ENCODE measurements at regions not wholly inside any gene's neighbourhood (a gene's known extent, or its start where the extent isn't known, plus 50 kb on each side); places are given as distances from the start of the nearest gene placed in this dataset.

DNA sequence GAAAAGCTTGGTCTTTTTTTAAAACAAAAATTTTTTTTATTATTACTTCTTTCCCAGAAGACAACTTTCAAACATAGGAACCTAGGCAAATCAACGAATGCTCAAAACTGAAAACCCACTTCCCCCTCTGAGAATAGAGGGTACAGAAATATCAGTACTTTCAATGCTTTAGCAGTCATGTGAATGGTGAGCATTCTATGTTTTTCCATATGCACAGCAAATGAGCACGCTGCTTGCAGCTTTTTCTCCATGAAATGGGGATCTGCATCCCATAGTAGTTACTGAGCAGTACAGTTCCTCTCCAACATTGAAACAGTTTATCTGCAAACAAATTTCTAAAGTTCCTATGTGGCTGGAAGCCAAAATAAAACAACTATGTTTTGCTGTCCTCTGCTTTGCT lies 108.4 kb upstream of the BMP2K start:
- no peak for DNase-seq
- H3K9ac ChIP-seq (ENCODE audit: low read length): no peak overlapping the region
- H3K14ac ChIP-seq (ENCODE audit: low read length): no peak overlapping the region
- no peak overlapping the region for H3K18ac ChIP-seq (ENCODE audit: low read length)
- no peaks in the 10 kb centered on the region for H3K4me1 ChIP-seq (ENCODE audit: control insufficient read depth in 1 of 2, insufficient read depth in 2 of 2, low read length in 2 of 2)
- H3K79me1 ChIP-seq (ENCODE audit: low read length): no peaks in the 10 kb centered on the region
- H3K4ac ChIP-seq (ENCODE audit: low read depth, low read length): no peak overlapping the region
- H2BK5ac ChIP-seq (ENCODE audit: low read depth, low read length, poor library complexity): no peak overlapping the region
- H2AFZ ChIP-seq (ENCODE audit: insufficient read depth, low read length, poor library complexity): no peak overlapping the region
- H3K36me3 ChIP-seq (ENCODE audit: control insufficient read depth in 1 of 2, insufficient read depth in 2 of 2, low read length in 2 of 2): no peaks in the 10 kb centered on the region
- H3K4me2 ChIP-seq (ENCODE audit: low read length): no peak overlapping the region
- no peak overlapping the region for H3K23ac ChIP-seq (ENCODE audit: low read length)
- H4K8ac ChIP-seq (ENCODE audit: low read depth, low read length): no peak overlapping the region
- H3K27ac ChIP-seq (ENCODE audit: low read depth, low read length): no peak overlapping the region
- H2BK120ac ChIP-seq (ENCODE audit: insufficient read depth, low read length, poor library complexity): no peak overlapping the region
- WGBS (ENCODE audit: extremely low coverage, insufficient coverage, insufficient read length): no CpG with 5 or more reads among the region's 2 CpGs
- H3K27me3 ChIP-seq (ENCODE audit: insufficient read depth, low read length): no peaks in the 10 kb centered on the region
- H2AK5ac ChIP-seq (ENCODE audit: low read length): no peak overlapping the region
- no peak overlapping the region for H4K12ac ChIP-seq (ENCODE audit: low read depth, low read length)
- H3K79me2 ChIP-seq (ENCODE audit: control insufficient read depth, insufficient read depth, low read length, poor library complexity): no peaks in the 10 kb centered on the region
- no peak overlapping the region for H4K91ac ChIP-seq (ENCODE audit: low read depth, low read length)
- no peaks in the 10 kb centered on the region for H3K9me3 ChIP-seq (ENCODE audit: insufficient read depth, low read depth, low read length)
- no peak overlapping the region for H3K4me3 ChIP-seq (ENCODE audit: low read depth, low read length)
- H2BK12ac ChIP-seq (ENCODE audit: low read length): no peak overlapping the region

DNA sequence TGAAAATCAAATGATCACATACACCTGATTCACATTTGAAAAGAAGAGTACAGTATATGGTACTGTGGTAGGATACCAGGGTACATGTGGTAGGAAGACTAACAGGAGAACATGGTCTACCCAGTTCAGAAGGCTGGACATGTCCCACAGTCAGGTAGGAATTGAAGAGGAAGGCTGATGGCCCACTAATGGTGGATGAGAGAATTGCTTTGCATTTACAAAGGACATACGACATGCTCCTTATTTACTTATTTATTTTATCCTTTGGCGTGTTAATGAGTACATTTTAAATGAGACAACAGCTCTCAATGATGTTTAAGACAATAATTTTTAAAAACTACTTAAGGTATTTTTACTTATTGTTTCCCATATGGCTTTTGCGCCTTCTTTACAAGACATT lies 106.7 kb upstream of the BMP2K start:
- H3K4me1 ChIP-seq (ENCODE audit: control insufficient read depth in 1 of 2, insufficient read depth in 2 of 2, low read length in 2 of 2): no peaks in the 10 kb centered on the region
- no peak overlapping the region for H3K4me3 ChIP-seq (ENCODE audit: low read depth, low read length)
- no peak overlapping the region for H3K23ac ChIP-seq (ENCODE audit: low read length)
- no peaks in the 10 kb centered on the region for H3K9me3 ChIP-seq (ENCODE audit: insufficient read depth, low read depth, low read length)
- no CpG with 5 or more reads among the region's 3 CpGs for WGBS (ENCODE audit: extremely low coverage, insufficient coverage, insufficient read length)
- H3K79me2 ChIP-seq (ENCODE audit: control insufficient read depth, insufficient read depth, low read length, poor library complexity): no peaks in the 10 kb centered on the region
- no peak overlapping the region for H4K12ac ChIP-seq (ENCODE audit: low read depth, low read length)
- H4K8ac ChIP-seq (ENCODE audit: low read depth, low read length): no peak overlapping the region
- H3K9ac ChIP-seq (ENCODE audit: low read length): no peak overlapping the region
- H3K27me3 ChIP-seq (ENCODE audit: insufficient read depth, low read length): no peaks in the 10 kb centered on the region
- H2BK5ac ChIP-seq (ENCODE audit: low read depth, low read length, poor library complexity): no peak overlapping the region
- H3K79me1 ChIP-seq (ENCODE audit: low read length): no peaks in the 10 kb centered on the region
- H2BK12ac ChIP-seq (ENCODE audit: low read length): no peak overlapping the region
- no peak overlapping the region for H2AK5ac ChIP-seq (ENCODE audit: low read length)
- H3K18ac ChIP-seq (ENCODE audit: low read length): no peak overlapping the region
- H3K4me2 ChIP-seq (ENCODE audit: low read length): no peak overlapping the region
- no peak overlapping the region for H2AFZ ChIP-seq (ENCODE audit: insufficient read depth, low read length, poor library complexity)
- peak in 1 of 2 donors; percentile 44 for DNase-seq
- no peak overlapping the region for H3K14ac ChIP-seq (ENCODE audit: low read length)
- no peak overlapping the region for H3K4ac ChIP-seq (ENCODE audit: low read depth, low read length)
- H4K91ac ChIP-seq (ENCODE audit: low read depth, low read length): no peak overlapping the region
- no peak overlapping the region for H2BK120ac ChIP-seq (ENCODE audit: insufficient read depth, low read length, poor library complexity)
- H3K36me3 ChIP-seq (ENCODE audit: control insufficient read depth in 1 of 2, insufficient read depth in 2 of 2, low read length in 2 of 2): no peaks in the 10 kb centered on the region
- no peak overlapping the region for H3K27ac ChIP-seq (ENCODE audit: low read depth, low read length)

DNA sequence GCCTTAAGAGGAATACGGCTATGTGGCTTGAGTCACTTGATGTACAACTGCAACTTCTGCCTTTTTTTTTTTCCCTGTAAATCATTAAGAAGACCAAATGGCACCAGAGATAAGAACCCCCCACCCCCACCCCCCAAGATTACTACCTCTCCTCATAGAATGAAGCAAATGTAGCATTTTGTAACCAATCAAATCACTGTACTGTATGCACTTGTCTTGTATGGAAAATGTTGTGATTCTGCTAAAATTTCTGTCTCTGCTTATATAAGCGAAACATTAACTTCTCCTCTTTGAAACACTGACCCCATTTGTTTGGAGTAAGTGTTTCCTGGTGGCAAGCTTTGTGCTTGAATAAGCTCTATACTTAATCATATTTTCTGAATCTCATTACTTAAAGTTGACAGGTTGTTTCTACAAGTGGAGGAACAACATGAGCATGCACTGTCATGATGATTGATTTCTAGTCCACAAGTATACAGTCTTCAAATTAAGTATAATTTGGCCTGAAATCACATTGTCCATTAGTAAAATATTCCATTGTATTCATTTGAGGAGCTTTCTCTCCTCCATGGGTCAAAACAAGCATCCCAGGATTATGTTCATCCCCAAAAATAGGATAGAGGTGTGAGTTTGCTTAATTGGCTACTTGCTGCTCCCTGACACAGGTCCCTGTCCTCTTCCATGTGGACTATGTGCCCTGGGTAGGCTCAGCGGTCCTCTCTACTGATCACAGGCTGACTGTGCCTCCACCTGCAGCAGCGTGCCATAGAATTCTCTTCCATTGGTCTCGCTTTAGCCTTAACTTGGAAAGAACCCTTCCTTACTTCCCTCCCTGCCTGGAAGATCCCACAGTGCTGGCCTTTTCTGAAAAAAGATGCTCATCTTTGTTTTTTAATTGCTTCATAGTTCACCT lies 104.0 kb upstream of the BMP2K start:
- Histone ChIP-seq H3K9me3 (ENCODE audit: insufficient read depth, low read depth, low read length) (no peaks in the 10 kb centered on the region), H4K8ac (ENCODE audit: low read depth, low read length) (no peak overlapping the region), H2AFZ (ENCODE audit: insufficient read depth, low read length, poor library complexity) (no peak overlapping the region), H3K79me1 (ENCODE audit: low read length) (no peaks in the 10 kb centered on the region), H3K4me3 (ENCODE audit: low read depth, low read length) (no peak overlapping the region), H3K79me2 (ENCODE audit: control insufficient read depth, insufficient read depth, low read length, poor library complexity) (no peaks in the 10 kb centered on the region), H3K9ac (ENCODE audit: low read length) (no peak overlapping the region), H3K4me1 (ENCODE audit: control insufficient read depth in 1 of 2, insufficient read depth in 2 of 2, low read length in 2 of 2) (no peaks in the 10 kb centered on the region), H2BK5ac (ENCODE audit: low read depth, low read length, poor library complexity) (no peak overlapping the region), H2BK120ac (ENCODE audit: insufficient read depth, low read length, poor library complexity) (no peak overlapping the region), H3K27ac (ENCODE audit: low read depth, low read length) (no peak overlapping the region), H3K4me2 (ENCODE audit: low read length) (no peak overlapping the region), H4K12ac (ENCODE audit: low read depth, low read length) (no peak overlapping the region), H3K18ac (ENCODE audit: low read length) (no peak overlapping the region), H4K91ac (ENCODE audit: low read depth, low read length) (no peak overlapping the region), H2BK12ac (ENCODE audit: low read length) (no peak overlapping the region), H2AK5ac (ENCODE audit: low read length) (no peak overlapping the region), H3K36me3 (ENCODE audit: control insufficient read depth in 1 of 2, insufficient read depth in 2 of 2, low read length in 2 of 2) (no peaks in the 10 kb centered on the region), H3K23ac (ENCODE audit: low read length) (no peak overlapping the region), H3K14ac (ENCODE audit: low read length) (no peak overlapping the region), H3K4ac (ENCODE audit: low read depth, low read length) (no peak overlapping the region), H3K27me3 (ENCODE audit: insufficient read depth, low read length) (no peaks in the 10 kb centered on the region)
- WGBS (ENCODE audit: extremely low coverage, insufficient coverage, insufficient read length): no CpG with 5 or more reads among the region's 5 CpGs
- DNase-seq: no peak

DNA sequence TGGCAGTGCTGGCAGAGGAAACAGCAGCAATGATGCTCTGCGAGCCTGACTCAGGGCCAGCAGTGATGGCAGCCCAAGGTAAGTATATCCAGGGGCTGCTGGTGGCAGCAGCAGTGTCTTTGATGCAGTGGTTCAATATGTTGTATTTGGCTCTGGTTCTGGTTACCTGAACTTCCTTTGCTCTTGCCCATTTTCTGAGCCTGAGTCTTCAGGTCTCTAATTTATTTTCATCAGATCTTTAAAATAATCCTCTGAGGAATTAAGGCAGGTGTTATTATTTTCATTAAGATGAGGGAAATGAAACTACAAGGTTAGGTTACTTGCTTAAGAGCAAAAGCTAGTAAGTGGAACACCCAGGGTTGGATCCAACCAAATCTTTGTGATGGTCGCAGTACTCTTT lies 102.8 kb upstream of the BMP2K start:
- Histone ChIP-seq H3K9me3 (ENCODE audit: insufficient read depth, low read depth, low read length) (no peaks in the 10 kb centered on the region), H3K4me2 (ENCODE audit: low read length) (no peak overlapping the region), H3K27ac (ENCODE audit: low read depth, low read length) (no peak overlapping the region), H3K27me3 (ENCODE audit: insufficient read depth, low read length) (no peaks in the 10 kb centered on the region), H3K79me2 (ENCODE audit: control insufficient read depth, insufficient read depth, low read length, poor library complexity) (no peaks in the 10 kb centered on the region), H3K23ac (ENCODE audit: low read length) (no peak overlapping the region), H3K79me1 (ENCODE audit: low read length) (no peaks in the 10 kb centered on the region), H4K12ac (ENCODE audit: low read depth, low read length) (no peak overlapping the region), H3K4ac (ENCODE audit: low read depth, low read length) (no peak overlapping the region), H3K4me1 (ENCODE audit: control insufficient read depth in 1 of 2, insufficient read depth in 2 of 2, low read length in 2 of 2) (no peaks in the 10 kb centered on the region), H4K91ac (ENCODE audit: low read depth, low read length) (no peak overlapping the region), H2AFZ (ENCODE audit: insufficient read depth, low read length, poor library complexity) (no peak overlapping the region), H4K8ac (ENCODE audit: low read depth, low read length) (no peak overlapping the region), H2AK5ac (ENCODE audit: low read length) (no peak overlapping the region), H3K36me3 (ENCODE audit: control insufficient read depth in 1 of 2, insufficient read depth in 2 of 2, low read length in 2 of 2) (no peaks in the 10 kb centered on the region), H3K14ac (ENCODE audit: low read length) (no peak overlapping the region), H3K9ac (ENCODE audit: low read length) (no peak overlapping the region), H2BK120ac (ENCODE audit: insufficient read depth, low read length, poor library complexity) (no peak overlapping the region), H2BK5ac (ENCODE audit: low read depth, low read length, poor library complexity) (no peak overlapping the region), H2BK12ac (ENCODE audit: low read length) (no peak overlapping the region), H3K18ac (ENCODE audit: low read length) (no peak overlapping the region), H3K4me3 (ENCODE audit: low read depth, low read length) (no peak overlapping the region)
- no peak for DNase-seq
- no CpG with 5 or more reads among the region's 2 CpGs for WGBS (ENCODE audit: extremely low coverage, insufficient coverage, insufficient read length)
